Astrocyte of the cerebellum (primary cell): ENCODE measurements at regions not wholly inside any gene's neighbourhood (a gene's known extent, or its start where the extent isn't known, plus 50 kb on each side); places are given as distances from the start of the nearest gene placed in this dataset.
A peak's percentile ranks its signal among the peaks of the same experiment; 100 is the strongest.

Source experiments
- DNase-seq: peaks from one replicate; pipeline ENCODE4 v3.0.0-alpha.2; 2011; ENCODE audit warnings: low read depth
- H3K4me3 ChIP-seq: 2 replicates; pipeline ENCODE4 v1.5.1; 2011; ENCODE audit warnings: mild to moderate bottlenecking, low read depth, low read length, moderate library complexity
- in situ Hi-C: cut with HindIII; loops from 2 replicates; pipeline ENCODE4 v1.10.0; 2017; ENCODE audit warnings: low sequenced_read_pairs
- TF ChIP-seq, protein P1 (sequence below): IDR thresholded peaks from 2 replicates; pipeline ENCODE4 v1.5.1; 2012; ENCODE audit warnings: low read length, low read depth, moderate library complexity, mild to moderate bottlenecking; ENCODE audit errors: missing control alignments

DNA sequence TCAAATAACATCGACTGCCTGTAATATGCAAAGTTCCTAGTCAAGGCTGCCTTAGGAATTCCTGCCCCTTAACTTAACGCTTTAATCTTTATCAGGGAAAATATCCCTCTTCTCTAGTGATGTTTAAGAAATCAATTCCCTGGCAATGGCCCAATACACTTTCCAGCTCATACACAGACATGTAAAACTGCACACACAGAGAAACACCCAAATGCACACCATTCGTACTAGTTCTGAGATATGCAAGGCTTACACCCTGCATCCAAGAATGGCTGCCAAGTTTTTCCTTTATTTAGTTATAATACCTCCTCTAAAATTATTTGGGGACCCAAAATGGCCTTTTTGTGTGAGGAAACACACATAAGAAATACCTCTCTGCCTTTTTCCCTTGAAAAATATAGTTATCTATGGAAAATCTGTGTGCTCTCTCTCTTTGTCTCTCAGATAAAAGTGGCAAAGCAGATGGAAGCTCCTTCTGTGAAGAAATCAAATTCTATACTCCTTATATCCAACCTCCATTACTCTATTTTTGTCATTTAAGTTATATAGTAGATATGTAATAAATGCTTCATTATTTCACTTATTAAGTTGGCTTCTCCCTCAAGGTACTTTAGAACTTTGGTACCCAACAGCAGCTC is 120.0 kb upstream of the MDM1 start:
- TF ChIP-seq, protein P1, sequence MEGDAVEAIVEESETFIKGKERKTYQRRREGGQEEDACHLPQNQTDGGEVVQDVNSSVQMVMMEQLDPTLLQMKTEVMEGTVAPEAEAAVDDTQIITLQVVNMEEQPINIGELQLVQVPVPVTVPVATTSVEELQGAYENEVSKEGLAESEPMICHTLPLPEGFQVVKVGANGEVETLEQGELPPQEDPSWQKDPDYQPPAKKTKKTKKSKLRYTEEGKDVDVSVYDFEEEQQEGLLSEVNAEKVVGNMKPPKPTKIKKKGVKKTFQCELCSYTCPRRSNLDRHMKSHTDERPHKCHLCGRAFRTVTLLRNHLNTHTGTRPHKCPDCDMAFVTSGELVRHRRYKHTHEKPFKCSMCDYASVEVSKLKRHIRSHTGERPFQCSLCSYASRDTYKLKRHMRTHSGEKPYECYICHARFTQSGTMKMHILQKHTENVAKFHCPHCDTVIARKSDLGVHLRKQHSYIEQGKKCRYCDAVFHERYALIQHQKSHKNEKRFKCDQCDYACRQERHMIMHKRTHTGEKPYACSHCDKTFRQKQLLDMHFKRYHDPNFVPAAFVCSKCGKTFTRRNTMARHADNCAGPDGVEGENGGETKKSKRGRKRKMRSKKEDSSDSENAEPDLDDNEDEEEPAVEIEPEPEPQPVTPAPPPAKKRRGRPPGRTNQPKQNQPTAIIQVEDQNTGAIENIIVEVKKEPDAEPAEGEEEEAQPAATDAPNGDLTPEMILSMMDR, result no peak
- no peak for DNase-seq
- peak overlapping the region; percentile 6 for H3K4me3 ChIP-seq
- in situ Hi-C loops, result no loop called here

DNA sequence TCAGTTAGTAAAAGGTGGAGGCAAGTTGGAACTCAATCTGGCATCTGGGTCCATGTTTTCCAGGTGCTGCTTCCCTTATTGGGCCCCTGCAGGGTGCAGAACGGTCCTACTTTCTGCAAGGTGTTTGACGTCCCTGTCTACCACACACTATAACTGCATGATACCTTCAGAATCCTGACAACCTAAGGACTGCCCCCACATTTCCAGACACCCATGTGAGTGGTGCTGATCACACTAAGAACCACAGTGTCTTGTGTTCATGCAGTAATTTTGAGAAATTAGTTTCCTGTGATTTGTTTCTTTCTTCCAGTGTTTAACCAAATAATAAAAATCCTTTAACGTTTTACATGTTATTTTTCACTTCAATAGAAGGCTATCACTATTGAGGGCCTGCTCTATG is 121.1 kb upstream of the MDM1 start:
- TF ChIP-seq, protein P1, result no peak
- DNase-seq, result no peak
- in situ Hi-C loops, result no loop called here
- H3K4me3 ChIP-seq, result no peak overlapping the region

DNA sequence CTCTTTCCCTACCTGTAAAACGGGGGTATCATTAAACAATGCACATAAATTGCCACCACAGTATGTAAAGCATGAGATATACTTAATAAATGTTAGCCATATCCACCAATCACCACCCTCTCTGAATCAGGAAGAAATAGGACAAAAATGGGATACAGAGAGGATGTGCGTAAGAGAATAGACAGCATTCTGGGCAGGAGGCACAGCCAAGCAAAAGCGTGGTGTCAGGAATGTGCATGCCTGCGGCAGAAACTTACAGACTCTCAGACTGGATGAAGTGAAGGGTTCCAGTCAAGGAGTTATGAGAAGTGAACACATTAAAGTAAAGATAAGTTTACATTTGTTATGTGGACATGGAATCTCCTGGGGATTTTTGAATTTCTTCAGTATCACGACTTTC is 121.7 kb upstream of the MDM1 start:
- no peak for DNase-seq
- in situ Hi-C loops, result no loop called here
- no peak overlapping the region for H3K4me3 ChIP-seq
- TF ChIP-seq, protein P1, result no peak

DNA sequence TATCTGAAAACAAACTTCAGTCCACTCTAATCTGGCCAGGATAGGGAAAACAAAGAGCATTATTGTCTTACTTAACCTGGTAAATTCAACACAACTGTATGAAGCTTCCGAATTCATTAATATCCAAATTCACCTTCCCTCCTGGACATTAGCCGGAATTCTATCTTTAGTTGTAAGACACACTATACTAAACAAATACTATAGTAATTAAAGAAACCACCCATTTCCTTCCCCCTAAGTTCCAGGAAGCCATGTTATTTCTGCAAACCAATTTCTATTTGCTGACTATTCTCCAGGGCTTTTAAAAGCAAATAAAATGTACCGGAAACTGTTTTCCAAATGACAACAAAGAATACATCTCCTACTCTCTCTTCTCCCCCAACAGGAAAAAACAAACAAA is 122.7 kb upstream of the MDM1 start:
- no peak for DNase-seq
- no peak overlapping the region for H3K4me3 ChIP-seq
- in situ Hi-C loops, result no loop called here
- TF ChIP-seq, protein P1, result no peak

DNA sequence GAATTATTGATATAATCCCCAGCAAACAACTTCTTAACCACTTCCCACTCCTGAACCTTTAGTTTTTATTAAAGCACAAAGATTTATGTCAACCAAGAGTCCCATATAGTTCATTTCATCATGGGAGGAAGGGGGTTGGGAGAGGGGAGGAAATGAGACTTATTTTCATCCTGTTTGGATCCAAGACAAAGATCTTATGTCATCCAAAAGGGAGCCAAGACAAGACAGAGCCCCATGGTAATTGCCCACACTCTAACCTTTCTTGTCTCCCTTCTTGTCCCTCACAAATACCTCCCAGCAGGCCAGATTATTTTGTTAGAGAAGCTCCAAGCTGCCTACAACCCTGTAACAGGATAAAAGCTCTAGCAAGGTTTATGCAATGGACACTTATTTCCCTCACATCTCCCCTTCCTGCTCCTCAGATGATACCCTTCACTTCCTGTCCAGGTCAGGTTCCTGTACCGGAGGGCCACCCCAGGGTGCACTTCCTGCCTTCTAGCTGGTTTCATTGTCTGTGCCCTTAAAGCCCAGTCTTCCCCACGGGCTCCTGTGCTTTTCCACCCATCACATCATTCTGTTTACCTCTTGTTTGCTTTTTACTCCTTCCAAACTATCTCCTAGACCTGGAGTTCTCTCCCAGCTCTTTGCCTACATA is 123.7 kb upstream of the MDM1 start:
- in situ Hi-C loops, result no loop called here
- no peak overlapping the region for H3K4me3 ChIP-seq
- TF ChIP-seq, protein P1, result no peak
- no peak for DNase-seq

DNA sequence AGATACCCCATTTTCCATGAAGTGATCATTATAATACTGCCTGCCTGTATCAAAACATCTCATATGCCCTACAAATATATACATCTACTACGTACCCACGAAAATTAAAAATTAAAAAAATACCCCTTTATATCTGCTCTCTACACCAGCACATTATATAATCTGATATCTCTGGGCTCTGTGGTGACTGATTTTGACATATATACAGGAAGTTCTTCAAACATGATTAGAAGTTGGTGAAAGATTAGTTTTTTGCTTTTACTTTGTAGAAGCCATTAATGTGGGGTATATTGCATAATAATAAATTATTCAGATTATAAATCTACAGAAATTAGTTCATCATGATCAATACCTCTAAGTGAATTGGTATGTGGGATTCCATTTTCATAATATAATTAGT is 126.7 kb upstream of the MDM1 start:
- no peak for DNase-seq
- in situ Hi-C loops, result no loop called here

More for the DNA sequence above, 126.7 kb upstream of the MDM1 start:
- TF ChIP-seq, protein P1, result no peak
- no peak overlapping the region for H3K4me3 ChIP-seq
